DOHH2 (cell line): ENCODE measurements at regions not wholly inside any gene's neighbourhood (a gene's known extent, or its start where the extent isn't known, plus 50 kb on each side); places are given as distances from the start of the nearest gene placed in this dataset.

Source experiments
- EZH2phosphoT487 ChIP-seq: fragments of 200-600 bp; sonication (generic); IDR thresholded peaks from 2 replicates; pipeline ENCODE4 v1.6.1; 2017; ENCODE audit warnings: borderline replicate concordance, mild to moderate bottlenecking, antibody characterized with exemption, low read length, moderate library complexity, mixed read lengths
- TF ChIP-seq, protein P1 (sequence below): fragments of 200-600 bp; sonication (generic); IDR thresholded peaks from one replicate; pipeline ENCODE4 v1.5.1; 2014; ENCODE audit warnings: antibody characterized with exemption, mild to moderate bottlenecking, low read depth, low read length; ENCODE audit not compliant: poor library complexity, severe bottlenecking

DNA sequence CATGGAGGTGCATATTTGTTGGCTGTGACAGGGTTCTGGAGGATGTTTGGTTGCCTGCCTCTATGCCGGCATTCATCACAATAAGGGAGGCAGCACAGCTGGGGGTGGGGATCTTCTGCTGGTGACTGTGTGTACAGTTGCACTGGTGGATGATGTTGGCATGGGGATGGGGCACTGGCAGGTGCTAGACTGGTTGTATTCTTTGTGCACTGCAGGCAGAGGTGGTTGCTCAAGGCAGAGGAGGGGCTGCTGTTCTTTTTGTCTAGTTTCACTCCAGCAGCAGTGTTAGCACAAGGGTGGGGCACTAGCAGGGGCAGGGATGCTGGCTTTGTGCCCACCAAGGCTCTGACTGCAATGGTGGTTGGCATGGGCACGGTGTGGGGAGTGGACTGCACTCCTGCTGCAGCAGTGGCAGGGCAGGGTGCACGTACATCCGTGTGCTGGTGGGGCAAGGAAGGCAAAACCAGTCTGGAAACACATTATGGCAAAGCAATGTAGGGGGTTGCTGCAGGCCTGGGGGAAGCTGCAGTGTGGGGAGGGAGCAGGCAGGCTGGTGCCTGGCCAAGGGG, 69.3 kb downstream of the ISOC1 start:
- TF ChIP-seq, protein P1, sequence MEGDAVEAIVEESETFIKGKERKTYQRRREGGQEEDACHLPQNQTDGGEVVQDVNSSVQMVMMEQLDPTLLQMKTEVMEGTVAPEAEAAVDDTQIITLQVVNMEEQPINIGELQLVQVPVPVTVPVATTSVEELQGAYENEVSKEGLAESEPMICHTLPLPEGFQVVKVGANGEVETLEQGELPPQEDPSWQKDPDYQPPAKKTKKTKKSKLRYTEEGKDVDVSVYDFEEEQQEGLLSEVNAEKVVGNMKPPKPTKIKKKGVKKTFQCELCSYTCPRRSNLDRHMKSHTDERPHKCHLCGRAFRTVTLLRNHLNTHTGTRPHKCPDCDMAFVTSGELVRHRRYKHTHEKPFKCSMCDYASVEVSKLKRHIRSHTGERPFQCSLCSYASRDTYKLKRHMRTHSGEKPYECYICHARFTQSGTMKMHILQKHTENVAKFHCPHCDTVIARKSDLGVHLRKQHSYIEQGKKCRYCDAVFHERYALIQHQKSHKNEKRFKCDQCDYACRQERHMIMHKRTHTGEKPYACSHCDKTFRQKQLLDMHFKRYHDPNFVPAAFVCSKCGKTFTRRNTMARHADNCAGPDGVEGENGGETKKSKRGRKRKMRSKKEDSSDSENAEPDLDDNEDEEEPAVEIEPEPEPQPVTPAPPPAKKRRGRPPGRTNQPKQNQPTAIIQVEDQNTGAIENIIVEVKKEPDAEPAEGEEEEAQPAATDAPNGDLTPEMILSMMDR = no peak
- no peak for TF ChIP-seq EZH2phosphoT487
